Effector CD4-positive, alpha-beta T cell (primary cell): ENCODE measurements at regions not wholly inside any gene's neighbourhood (a gene's known extent, or its start where the extent isn't known, plus 50 kb on each side); places are given as distances from the start of the nearest gene placed in this dataset.
"Not testable (repeated sequence)": the region's sequence is repeated elsewhere in the genome, so short reads cannot be mapped to it uniquely, and the experiment has no call there.

Source experiments
- DNase-seq: peaks from one replicate; pipeline ENCODE4 v3.0.0-alpha.2; 2020

- no peak for DNase-seq
These were observed 811.5 kb upstream of the ANO3 start for GRCh38 chr11:25520459-25520858.

- no peak for DNase-seq
These were observed 804.1 kb upstream of the ANO3 start for GRCh38 chr11:25527841-25528240.

GRCh38 chr11:25529572-25529971 lies 802.4 kb upstream of the ANO3 start:
- DNase-seq: no peak

- DNase-seq: no peak
These were observed 796.3 kb upstream of the ANO3 start for GRCh38 chr11:25535467-25536272.

GRCh38 chr11:25536289-25536688 lies 795.6 kb upstream of the ANO3 start:
- no peak for DNase-seq

GRCh38 chr11:25537393-25537792 lies 794.5 kb upstream of the ANO3 start:
- DNase-seq: no peak

- DNase-seq: no peak
These were observed 784.6 kb upstream of the ANO3 start for GRCh38 chr11:25547292-25547691.

GRCh38 chr11:25562417-25562816 lies 769.5 kb upstream of the ANO3 start:
- DNase-seq: no peak

- no peak for DNase-seq
These were observed 766.1 kb upstream of the ANO3 start for GRCh38 chr11:25565846-25566245.

- no peak for DNase-seq
These were observed 765.4 kb upstream of the ANO3 start for GRCh38 chr11:25566298-25567200.

- DNase-seq: no peak
These were observed 755.6 kb upstream of the ANO3 start for GRCh38 chr11:25576320-25576719.

GRCh38 chr11:25579554-25579953 lies 752.4 kb upstream of the ANO3 start:
- DNase-seq: not testable (repeated sequence)

GRCh38 chr11:25583596-25583995 lies 748.3 kb upstream of the ANO3 start:
- no peak for DNase-seq

- no peak for DNase-seq
These were observed 744.4 kb upstream of the ANO3 start for GRCh38 chr11:25587496-25587895.

- no peak for DNase-seq
These were observed 738.7 kb upstream of the ANO3 start for GRCh38 chr11:25593221-25593620.

- DNase-seq: no peak
These were observed 735.2 kb upstream of the ANO3 start for GRCh38 chr11:25596701-25597100.

- no peak for DNase-seq
These were observed 734.2 kb upstream of the ANO3 start for GRCh38 chr11:25597696-25598095.

GRCh38 chr11:25602149-25602548 lies 729.8 kb upstream of the ANO3 start:
- DNase-seq: no peak

- no peak for DNase-seq
These were observed 729.0 kb upstream of the ANO3 start for GRCh38 chr11:25602959-25603358.

- DNase-seq: no peak
These were observed 719.1 kb upstream of the ANO3 start for GRCh38 chr11:25612806-25613205.

- no peak for DNase-seq
These were observed 718.5 kb upstream of the ANO3 start for GRCh38 chr11:25613451-25613850.

- no peak for DNase-seq
These were observed 718.1 kb upstream of the ANO3 start for GRCh38 chr11:25613865-25614264.

- no peak for DNase-seq
These were observed 716.9 kb upstream of the ANO3 start for GRCh38 chr11:25615069-25615468.

- DNase-seq: no peak
These were observed 716.1 kb upstream of the ANO3 start for GRCh38 chr11:25615841-25616240.
